Kidney capillary endothelial cell (primary cell): ENCODE measurements at regions not wholly inside any gene's neighbourhood (a gene's known extent, or its start where the extent isn't known, plus 50 kb on each side); places are given as distances from the start of the nearest gene placed in this dataset.
"Not testable (repeated sequence)": the region's sequence is repeated elsewhere in the genome, so short reads cannot be mapped to it uniquely, and the experiment has no call there.

Experiments used
- DNase-seq: peaks from one replicate; pipeline ENCODE4 v3.0.0-alpha.2; 2018; ENCODE audit warnings: low spot score

DNA sequence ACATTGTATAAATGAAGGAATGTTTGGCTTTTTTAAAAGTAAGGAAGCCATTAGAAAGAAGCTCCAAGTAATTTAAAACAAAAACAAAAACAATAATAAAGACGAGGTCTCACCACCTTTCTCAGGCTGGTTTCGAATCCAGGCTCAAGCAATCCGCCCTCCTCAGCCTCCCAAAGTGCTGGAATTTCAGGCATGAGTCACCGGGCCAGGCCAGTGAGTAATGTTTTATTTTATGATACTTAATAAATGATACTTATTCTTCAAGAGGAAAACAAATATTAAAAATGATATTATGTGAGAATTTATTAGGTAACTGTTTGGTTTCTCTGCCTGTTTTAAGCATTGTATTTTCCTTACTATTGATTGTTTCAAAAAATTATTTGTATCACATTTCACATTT, 201.4 kb upstream of the BRINP3 start:
- no peak for DNase-seq

DNA sequence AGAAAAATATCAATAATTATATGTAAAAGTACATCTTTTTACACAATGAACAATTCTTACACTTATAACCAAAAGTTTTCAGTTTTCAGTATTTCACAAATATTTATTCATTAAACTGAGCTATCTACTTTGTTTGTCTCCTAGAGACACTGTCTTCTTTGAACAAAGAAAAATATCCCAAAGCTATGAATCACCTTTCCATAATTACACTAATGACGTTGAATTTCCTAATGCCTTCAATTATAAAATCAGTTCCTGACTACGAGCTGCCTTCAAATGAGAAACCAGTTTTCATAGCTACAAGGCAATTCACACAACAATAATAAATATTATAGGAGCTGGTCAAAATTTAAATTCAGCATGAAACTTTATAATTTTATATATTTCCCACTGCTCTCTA, 201.8 kb upstream of the BRINP3 start:
- no peak for DNase-seq

DNA sequence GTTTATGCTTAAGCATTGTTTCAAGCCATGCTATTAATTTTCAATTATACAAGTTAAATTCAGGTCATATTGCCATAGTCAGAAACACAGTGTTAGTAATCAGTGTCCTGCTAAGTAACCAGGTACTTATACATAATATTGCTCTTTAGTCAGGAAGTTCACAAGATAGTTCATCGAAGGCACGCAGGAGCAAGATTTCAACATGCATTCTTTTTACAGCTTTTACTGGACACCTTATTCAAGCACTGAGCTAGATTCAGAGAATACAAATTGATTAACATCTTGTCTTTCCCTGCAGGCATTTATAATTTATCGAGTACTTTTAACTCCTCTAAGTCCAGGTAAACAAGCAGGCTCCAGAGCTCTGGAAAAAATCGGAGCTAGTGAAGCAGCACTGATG, 202.3 kb upstream of the BRINP3 start:
- no peak for DNase-seq

DNA sequence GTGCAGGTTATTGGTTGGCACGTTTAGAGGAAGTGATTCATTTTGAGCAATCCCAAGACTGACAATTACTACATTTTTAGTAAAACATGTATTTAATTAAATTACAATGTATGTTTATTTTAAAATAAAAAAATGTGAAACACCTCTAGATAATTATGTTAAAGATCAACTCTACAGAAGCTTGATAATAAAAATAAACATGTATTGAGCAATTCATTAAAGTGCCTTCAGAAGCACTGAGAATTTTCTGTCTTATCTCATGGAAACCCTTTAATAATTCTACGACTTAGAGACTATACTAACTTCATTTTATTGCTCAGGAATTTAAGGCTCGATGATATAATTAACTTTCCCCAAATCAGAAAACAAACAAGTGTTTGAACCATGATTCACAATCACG, 208.0 kb upstream of the BRINP3 start:
- no peak for DNase-seq

DNA sequence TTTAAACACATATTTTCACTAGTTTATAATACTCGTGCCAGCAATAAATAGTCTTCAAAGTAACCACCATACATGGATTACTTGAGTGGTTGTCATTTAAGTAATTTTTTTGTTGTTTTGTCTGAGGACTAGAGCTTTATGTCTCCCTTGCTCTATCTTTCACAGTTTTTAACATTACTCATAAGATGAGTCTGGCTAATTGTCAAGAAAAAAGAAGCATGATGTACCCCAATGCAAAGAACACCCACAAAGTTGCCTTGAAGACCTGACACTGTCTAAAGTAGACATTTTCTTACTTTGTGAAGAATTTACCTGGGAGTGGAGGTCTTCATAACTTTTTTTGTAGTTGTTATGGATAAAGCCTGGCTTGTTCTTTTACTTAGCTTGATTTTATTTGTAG, 210.4 kb upstream of the BRINP3 start:
- DNase-seq = no peak

DNA sequence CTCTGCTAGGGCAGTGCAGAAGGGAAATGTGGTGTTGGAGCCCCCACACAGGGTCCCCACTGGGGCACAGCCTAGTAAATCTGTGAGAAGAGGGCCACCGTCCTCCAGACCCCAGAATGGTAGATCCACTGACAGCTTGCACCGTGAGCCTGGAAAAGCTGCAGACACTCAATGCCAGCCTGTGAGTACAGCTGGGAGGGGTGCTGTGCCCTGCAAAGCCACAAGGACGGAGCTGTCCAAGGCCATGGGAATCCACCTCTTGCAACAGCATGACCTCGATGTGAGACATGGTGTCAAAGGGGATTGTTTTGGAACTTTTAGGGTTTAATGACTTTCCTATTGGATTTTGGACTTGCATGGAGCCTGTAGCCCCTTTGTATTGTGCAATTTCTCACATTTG, 220.8 kb upstream of the BRINP3 start:
- not testable (repeated sequence) for DNase-seq

DNA sequence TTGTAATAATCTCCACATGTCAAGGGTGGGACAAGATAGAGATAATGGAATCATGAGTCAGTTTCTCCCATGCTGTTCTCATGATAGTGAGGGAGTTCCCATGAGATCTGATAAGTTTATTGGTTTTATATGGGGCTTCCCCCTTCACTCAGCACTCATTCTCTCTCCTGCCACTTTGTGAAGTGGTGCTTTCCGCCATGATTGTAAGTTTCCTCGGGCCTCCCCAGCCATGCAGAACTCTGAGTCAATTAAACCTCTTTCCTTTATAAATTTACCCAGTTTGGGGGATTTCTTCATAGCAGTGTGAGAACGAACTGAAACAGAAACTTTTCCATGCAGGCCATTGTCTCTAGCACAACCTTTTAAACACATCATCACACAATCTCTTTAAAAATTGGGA, 221.5 kb upstream of the BRINP3 start:
- DNase-seq = no peak

DNA sequence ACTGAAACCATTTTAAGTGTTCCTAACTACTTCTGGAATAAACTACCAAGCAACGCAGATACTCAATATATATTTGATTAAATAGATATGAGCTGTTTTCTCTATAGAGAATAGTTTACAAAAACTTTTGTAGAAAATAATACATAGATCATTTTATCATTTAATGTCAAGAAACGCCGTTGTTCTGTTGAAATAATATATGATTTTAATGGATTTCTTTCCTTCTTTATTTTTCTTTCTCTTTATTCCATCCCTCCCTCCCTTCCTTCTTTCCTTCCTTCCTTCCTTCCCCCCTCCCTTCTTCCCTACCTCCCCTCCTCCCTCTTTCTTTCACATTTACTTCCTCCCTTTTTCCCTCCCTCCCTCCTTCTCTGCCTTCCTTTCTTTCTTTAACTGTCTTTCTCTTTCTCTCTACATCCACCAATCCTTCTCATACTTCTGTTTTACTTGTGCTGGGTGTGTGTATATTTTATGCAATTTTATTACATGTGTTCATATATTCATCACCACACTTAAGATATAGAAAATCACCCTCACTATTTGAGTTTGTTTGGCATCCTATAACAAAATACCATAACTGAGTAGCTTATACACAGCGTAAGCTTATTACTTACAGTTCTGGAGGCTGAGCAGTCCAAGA, 230.9 kb upstream of the BRINP3 start:
- no peak for DNase-seq

DNA sequence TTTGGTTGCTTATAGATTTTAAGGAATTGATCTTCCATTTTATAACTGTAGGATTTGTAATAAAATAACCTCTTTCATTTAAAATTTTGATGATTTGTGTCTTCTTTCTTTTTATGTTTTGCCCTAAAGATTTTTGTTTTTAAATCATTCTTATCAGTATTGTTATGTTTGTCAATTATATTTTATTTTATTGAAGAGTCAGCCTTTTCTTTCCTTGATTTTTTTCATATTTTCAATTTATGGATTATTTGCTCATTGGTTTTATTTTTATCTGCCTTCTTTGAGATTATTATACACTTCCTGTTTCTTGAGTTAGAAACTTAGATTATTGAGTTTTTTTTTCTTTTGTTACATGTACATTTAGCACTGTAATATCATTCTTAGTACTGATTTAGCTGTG, 233.4 kb upstream of the BRINP3 start:
- DNase-seq = no peak

DNA sequence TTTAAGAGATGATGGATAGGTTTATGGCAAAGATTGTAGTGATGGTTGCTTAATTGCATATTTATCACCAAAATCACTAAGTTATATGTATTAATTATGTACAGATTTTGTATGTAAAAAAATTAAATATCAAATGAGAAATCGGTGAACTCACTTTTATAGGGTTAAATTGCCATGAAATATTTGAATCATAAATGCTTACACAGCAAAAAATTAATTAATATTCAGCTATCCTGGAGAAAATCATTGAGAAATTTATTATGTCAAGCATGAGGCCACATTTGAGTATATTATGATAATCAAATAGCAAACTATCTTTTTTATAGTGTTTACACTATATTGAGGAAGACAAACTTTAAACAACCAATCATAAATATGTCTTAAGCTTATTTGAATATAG, 239.4 kb upstream of the BRINP3 start:
- DNase-seq = no peak

DNA sequence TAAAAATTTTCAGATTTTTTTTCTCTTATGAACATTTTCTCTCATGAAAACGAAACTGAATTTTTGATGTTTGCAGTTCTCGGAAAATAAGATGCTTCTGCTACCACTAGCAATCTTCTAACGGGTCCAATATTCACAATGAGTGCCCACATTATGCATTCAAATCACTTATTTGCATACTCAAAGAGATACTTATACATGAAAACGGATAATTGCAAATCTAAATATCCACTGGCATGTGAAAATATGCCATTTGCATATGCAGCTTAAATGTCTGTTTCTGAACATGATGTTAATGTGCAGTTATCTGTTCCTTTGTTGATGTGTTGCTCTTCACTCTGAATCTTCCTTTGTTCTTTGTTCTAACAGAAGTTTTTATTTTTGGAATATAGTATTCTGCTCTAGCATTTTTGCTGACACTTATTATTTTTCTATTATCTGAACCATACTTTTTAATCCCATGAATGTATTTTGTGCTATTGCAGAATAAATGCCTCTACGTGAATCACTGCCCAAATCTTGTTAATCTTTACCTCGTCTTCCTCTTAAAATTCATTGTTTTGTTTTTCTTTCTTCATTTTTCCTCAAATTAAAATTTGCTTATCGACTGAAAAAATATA, 259.4 kb upstream of the BRINP3 start:
- DNase-seq = no peak

DNA sequence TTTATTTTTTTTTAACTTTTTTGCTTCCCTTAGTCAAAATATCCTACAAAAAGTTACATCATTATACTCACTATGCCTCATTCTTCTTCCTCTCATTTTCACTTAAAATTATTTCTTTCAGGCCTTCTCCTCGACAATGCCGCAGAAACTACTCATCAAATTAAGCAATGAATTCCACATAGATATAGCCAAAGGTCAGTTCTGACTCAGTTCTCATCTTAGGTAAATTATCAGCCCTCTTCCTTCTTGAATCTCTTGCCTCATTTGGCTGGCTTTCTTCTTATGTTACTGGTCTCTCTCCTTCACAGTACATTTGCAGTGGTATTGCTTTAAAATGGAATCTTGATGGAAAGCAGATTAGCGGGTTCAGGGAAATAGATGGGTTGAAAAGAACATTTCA, 260.7 kb upstream of the BRINP3 start:
- DNase-seq = no peak

DNA sequence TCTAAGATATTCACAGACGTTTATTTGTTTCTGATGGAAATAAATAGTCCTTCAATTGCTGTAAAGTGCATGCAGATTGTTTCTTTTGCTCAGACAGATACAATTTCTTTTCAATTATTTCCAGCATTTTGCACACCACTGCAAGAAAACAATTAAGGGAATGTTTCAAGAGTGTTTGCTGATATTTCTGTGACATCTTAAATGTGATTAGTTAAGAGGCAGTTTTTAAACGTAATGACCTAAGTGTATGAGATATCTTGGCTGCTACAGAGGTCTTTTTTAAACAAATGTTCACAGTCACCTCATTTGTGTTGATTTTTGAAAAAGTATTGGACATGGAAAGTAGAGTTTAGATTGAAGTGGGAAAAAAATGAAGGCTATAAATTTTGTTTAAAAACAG, 262.3 kb upstream of the BRINP3 start:
- DNase-seq = no peak

DNA sequence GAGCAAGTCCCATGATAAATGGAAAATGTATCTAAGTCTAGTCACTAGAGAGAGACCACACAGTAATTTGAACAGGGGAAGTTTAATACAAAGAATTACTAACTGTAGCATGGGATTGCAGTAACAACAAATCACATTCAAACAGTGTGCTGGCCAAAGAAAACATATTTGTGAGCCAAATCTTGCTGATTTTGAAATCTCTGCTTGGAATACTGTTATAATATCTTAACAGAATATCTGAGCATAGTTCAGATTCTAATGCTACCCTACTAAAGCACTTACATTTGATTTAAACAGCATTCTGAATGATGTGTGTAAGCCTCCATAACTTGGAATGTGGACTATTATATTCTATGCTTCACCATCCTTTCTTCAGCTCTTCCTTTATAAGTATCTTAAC, 270.0 kb upstream of the BRINP3 start:
- no peak for DNase-seq

DNA sequence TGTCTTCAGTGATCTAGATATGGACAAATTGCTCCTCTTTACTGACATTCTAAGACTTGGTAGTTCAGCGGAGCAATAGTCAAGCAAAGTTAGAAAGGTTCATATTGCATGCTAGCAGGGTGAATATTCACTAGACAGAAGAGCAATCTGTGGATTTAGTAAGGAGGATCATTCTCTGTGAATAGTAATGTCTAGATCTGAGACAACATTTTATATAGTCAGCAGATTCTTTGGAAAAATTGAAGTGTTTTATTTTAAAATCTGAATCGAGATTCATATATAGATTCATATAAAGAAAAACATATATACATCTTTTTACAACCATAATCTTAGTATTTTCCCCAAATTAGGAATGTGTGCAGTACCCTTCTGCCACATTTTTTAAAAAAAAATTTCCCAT, 274.5 kb upstream of the BRINP3 start:
- DNase-seq = no peak

DNA sequence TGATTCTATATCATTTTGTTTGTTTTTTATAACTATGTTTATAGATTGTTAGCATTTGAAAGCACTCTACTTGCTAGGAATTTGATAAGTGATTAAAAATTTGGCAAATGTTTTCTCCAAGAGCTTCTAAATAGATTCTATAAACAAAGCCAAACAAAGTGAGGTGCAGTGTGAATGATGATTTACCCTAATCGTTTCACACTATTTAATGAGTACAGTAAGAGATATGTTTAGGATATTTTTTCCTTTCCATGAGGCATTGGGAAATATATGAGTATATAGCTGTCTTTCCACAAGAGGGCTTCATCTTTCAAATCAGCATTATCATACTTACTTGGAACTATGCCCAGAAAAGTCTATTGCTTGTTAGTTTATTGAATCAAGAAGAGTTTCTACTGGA, 277.0 kb upstream of the BRINP3 start:
- DNase-seq = no peak

DNA sequence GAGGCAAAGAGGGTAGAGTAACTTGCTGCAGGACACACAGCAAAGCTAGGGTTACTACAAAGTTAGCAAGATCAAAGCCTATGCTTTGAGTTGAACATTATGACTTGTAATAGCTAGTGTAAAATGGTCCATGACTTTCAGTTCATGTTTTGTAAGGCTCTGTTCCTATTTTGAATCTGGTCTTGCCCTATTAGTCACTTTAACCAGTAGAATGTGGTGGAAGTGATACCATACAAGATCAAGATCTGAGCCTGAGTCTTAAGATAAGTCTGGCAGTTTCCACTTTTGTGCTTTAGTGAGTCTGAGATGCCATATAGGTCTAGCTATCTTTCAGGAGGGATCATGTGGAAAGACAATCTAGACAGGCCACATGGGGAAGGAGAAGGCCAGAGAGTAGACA, 282.1 kb upstream of the BRINP3 start:
- no peak for DNase-seq

DNA sequence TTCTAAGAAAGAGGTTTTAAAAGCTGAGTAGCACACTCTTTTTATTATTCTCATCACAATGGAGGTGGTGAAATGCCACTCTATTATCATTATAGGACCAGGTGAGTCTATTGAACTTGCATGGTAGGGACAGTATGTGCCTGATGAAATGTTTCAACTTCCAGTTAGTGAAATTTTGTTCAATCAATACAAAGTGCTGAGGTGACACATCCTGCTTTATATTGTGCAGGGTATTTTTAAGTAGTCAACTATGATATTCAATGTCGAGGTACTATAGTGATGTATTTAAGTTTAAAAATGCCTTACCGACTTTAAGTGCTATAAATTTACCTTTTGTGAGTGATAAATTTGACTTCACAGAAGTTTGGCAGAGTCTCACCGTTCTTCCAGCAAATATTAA, 284.7 kb upstream of the BRINP3 start:
- no peak for DNase-seq

DNA sequence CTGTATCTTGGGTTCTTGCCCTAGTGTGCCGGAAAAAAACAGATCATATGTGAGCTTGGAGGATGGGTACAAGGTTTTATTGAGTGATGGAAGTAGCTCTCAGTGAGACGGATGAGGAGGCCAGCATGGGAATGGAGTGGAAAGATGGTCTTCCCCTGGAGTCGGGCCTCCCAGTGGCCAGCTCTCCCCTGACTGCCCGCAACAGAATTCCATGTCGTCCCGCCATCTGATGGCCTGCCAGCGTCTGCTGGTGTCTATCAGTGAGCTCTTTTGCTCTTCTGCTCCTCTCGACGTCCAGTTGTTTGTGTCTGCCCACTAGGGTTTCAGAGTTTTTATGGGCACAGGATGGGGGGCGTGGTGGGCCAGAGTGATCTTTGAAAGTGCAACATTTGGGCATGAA, 315.2 kb upstream of the BRINP3 start:
- no peak for DNase-seq

DNA sequence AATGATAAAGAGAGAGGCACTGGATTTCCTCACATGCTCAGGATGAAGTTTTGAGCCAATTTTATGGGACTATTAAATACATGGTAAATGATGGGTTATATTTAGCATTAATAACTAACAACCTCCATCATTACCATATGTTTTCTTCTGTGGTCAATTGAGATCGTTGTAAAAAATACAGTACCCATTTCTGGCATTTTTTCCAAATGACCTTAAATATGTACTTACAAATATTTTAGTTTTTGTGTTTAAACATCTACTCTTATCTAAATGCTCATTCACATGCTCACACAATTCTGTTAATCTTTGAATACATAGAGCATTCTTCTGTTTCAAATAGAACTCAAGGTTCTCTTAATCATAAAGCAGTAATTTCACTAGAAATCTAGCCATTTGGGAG, 330.0 kb upstream of the BRINP3 start:
- DNase-seq = no peak

DNA sequence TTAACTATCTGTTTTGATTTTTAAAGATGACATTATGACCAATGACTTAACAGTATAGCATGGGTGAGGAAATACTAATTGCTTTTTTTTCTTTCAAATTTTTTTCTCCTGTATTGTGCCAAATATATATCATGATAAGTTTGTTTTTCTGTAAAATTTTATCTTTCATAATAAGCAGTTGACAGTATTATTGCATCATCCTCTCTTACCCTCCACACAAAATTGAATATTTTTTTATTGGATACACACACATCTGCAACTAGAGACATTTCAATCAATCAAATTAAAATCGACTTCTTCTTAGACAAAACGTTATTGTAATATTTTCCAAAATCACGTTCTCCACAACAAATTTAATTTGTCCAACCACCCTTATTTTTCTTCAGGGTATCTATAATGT, 330.4 kb upstream of the BRINP3 start:
- DNase-seq = no peak

DNA sequence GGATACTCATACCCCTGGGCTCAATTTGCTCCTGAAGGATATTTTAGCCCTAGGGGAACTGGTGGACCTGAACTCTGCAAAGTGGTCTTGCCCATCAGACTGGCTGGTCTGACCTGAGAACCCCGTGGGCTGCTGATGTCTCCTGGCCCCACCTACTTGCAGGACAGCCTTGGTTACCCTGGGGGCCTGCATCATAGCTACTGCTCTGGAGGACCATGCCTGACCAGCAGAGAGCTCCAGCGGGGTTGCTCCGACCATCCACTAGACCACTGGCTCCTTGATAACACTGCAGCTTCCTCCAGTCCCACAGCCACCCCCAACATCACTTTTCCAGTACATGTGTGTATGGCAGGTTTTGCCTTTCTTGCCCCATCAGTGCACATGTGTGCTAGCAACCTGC, 331.6 kb upstream of the BRINP3 start:
- DNase-seq = no peak

DNA sequence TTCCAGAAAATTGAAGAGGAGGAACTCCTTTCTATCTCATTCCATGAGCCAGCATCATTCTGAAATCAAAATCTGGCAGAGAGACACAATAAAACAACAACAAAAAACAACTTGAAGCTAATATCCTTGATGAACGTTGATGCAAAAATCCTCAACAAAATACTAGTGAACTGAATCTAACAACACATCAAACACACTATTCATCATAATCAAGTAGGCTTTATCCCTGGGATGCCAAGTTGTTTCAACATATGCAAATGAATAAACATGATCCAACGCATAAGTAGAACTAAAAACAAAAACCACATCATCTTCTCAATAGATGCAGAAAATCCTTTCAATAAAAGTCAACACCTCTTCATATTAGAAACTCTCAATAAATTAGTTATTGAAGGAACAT, 335.3 kb upstream of the BRINP3 start:
- DNase-seq = no peak

DNA sequence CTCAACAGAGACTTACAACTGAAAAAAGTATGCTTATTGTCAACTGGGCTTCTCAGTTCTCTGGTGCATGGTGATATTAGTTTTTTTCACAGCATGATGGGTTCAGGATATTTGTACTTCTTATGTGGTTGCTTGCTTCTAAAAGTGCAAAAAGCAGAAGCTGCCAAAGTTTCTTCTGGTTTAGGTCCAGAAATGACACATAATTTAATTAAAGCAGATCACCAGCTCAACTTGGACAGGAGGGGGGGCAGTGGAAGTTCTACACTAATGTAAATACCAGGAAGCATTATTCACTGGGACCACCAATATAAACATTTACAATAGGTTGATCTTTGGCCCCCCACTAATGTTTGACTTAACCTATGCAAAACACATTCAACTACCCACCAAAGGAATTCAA, 354.8 kb upstream of the BRINP3 start:
- no peak for DNase-seq

DNA sequence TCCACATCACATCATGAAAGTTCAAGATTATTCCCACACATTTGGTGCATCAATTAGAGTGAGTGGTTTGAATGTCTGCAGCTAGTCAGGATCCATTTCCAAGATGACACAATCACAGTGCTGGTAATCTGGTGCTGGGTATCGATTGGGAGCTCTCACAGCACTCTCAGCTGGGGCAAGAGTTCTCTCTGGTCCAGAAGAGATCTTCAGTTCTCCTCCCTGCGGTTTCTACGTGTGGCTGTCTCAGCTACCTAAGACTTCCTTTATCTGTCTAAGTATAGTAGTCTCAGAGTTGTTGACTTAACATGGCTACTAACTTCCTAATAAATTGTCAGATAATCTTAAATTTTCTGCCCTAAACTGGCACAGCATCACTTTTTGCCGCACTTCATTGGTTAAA, 358.0 kb upstream of the BRINP3 start:
- no peak for DNase-seq
